Skin epidermis (tissue), 12 donors: ENCODE measurements at regions not wholly inside any gene's neighbourhood (a gene's known extent, or its start where the extent isn't known, plus 50 kb on each side); places are given as distances from the start of the nearest gene placed in this dataset.

ENCODE experiments used
- H3K27ac ChIP-seq, 21 experiments: fragments of 200-600 bp; sonication (generic) in 11 of 21; one replicate each; pipeline ENCODE4 v1.5.0; 2020; ENCODE audit warnings: mild to moderate bottlenecking in 3 of 21, inconsistent platforms in 2 of 21, moderate library complexity in 2 of 21
- H3K4me3 ChIP-seq, 7 experiments: fragments of 200-600 bp; sonication (generic) in 2 of 7; one replicate each; pipeline ENCODE4 v1.5.0; 2020; ENCODE audit warnings: inconsistent platforms in 2 of 7, mild to moderate bottlenecking in 2 of 7, moderate library complexity in 1 of 7

GRCh38 chr20:56934888-56935287 is 305.8 kb downstream of the TFAP2C start:
- no peak overlapping the region for H3K27ac ChIP-seq

DNA sequence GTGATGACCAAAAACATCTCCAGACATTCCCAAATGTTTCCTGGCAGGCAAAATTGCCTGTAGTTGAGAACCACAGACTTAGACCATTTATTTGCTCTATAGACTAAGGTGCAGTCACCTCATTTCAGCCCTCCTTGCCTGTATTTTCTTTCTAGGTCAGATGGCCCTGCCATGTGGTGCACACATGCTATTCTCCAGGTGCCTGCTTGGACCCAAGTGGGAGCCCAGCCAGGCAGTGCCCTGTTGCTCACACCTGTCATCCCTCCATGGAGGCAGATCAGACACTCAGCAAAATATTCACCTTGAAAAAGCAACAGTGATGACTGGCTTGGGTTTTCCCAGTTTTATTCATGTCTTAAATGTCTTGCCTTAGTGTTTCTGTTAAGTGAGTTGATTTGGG is 311.4 kb downstream of the TFAP2C start:
- Histone ChIP-seq H3K4me3 (no peak overlapping the region), H3K27ac (no peak overlapping the region)

More at GRCh38 chr20:56934888-56935287, 305.8 kb downstream of the TFAP2C start:
- no peak overlapping the region for H3K4me3 ChIP-seq

GRCh38 chr20:56941101-56941686 is 312.1 kb downstream of the TFAP2C start:
- Histone ChIP-seq H3K27ac (no peak overlapping the region), H3K4me3 (no peak overlapping the region)

- Histone ChIP-seq H3K4me3 (no peak overlapping the region), H3K27ac (peak overlapping the region in 1 of 21 experiments; percentile 29)
These were observed 315.1 kb downstream of the TFAP2C start for GRCh38 chr20:56943946-56944945.

DNA sequence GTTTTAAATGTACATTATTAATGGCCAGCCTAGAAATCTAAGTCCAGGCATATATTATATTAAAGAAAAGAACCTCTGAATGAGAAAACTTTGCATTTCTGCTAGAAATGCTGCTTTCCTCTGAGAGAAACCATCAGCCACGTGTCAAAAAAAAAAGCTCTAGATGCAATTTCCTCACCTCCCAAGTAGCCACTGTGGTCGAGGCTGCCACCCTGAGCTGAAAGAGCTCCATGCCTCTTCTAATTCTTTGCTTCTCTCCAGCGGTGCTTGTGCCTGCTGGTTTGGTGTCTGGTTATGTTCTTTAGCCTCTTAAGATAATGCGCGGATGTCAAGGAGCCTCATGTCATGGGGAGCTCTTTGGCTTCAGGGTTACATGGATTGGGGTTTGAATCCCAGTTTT is 316.0 kb downstream of the TFAP2C start:
- Histone ChIP-seq H3K27ac (peak overlapping the region in 1 of 21 experiments; percentile 29), H3K4me3 (no peak overlapping the region)

DNA sequence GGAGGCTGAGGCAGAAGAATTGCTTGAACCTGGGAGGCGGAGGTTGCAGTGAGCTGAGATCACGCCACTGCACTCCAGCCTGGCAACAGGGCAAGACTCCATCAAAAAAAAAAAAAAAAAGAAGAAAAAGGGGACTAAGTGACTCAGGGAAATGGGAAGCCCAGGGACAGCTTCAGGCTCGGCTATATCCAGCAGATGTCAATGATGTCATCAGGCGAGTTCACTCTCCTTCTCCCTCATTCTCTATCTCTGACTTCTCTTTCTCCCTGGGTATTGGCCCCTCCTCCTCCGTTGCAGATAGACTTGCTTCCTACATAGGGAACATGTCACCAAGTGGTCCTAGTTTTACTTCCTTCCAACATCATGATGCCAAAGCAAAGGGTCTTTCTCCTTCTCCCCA is 316.8 kb downstream of the TFAP2C start:
- Histone ChIP-seq H3K27ac (no peak overlapping the region), H3K4me3 (no peak overlapping the region)

- Histone ChIP-seq H3K4me3 (no peak overlapping the region), H3K27ac (no peak overlapping the region)
These were observed 317.1 kb downstream of the BMP7 start for GRCh38 chr20:56949318-56949717.

- peak overlapping the region in 2 of 21 experiments; percentile 16 to 18 for H3K27ac ChIP-seq
- no peak overlapping the region for H3K4me3 ChIP-seq
These were observed 314.0 kb downstream of the BMP7 start for GRCh38 chr20:56952258-56953047.

- no peak overlapping the region for H3K4me3 ChIP-seq
- no peak overlapping the region for H3K27ac ChIP-seq
These were observed 313.3 kb downstream of the BMP7 start for GRCh38 chr20:56953048-56953586.

GRCh38 chr20:56954797-56955196 is 311.6 kb downstream of the BMP7 start:
- no peak overlapping the region for H3K27ac ChIP-seq
- H3K4me3 ChIP-seq: no peak overlapping the region

- Histone ChIP-seq H3K27ac (no peak overlapping the region), H3K4me3 (no peak overlapping the region)
These were observed 310.8 kb downstream of the BMP7 start for GRCh38 chr20:56955680-56956079.

DNA sequence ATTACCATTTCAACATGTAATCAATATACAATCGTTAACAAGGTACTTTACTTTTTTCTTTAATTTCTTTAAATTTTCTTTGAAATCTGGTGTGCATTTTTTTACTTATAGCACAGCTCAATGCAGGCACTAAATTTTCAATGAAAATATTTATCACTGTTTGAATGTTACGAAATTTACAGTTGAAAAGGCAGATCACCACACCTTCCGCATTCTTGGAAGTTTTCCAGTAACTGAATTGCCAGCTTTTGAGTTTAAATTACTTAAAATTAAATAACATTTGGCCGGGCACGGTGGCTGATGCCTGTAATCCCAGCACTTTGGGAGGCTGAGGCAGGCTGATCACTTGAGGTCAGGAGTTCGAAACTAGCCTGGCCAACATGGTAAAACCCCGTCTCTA is 309.9 kb downstream of the BMP7 start:
- no peak overlapping the region for H3K4me3 ChIP-seq
- no peak overlapping the region for H3K27ac ChIP-seq

- H3K4me3 ChIP-seq: no peak overlapping the region
These were observed 308.5 kb downstream of the BMP7 start for GRCh38 chr20:56957737-56958553.

GRCh38 chr20:56964901-56965300 is 301.5 kb downstream of the BMP7 start:
- H3K27ac ChIP-seq: no peak overlapping the region
- H3K4me3 ChIP-seq: no peak overlapping the region

More at GRCh38 chr20:56957737-56958553, 308.5 kb downstream of the BMP7 start:
- no peak overlapping the region for H3K27ac ChIP-seq

DNA sequence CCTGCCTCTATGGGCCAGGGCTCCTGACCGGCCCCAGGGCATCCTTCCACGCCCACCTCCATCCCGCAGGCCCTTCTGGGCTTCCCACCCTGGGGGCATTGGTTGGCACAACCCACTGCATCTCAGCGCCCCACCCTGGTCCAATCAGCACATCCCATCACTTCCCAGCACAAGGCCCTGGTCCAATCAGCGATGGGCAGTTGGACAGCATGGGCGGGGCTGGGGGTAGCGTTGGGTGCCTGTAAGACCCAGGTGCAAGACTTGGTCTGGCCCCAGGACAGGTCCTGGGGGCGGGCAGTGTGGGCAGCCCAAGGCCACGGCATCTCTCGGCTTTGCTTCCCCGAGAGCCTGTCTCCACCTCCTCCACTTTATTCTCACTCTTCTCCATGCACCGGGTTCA is 298.5 kb downstream of the BMP7 start:
- H3K27ac ChIP-seq: peak overlapping the region in 1 of 21 experiments; percentile 21
- H3K4me3 ChIP-seq: no peak overlapping the region

- peak overlapping the region in 1 of 21 experiments; percentile 21 for H3K27ac ChIP-seq
- H3K4me3 ChIP-seq: no peak overlapping the region
These were observed 297.9 kb downstream of the BMP7 start for GRCh38 chr20:56968376-56969048.

- H3K27ac ChIP-seq: peak overlapping the region in 15 of 21 experiments; percentile 11 to 79 (median 45)
- H3K4me3 ChIP-seq: no peak overlapping the region
These were observed 291.8 kb downstream of the BMP7 start for GRCh38 chr20:56974499-56975250.

DNA sequence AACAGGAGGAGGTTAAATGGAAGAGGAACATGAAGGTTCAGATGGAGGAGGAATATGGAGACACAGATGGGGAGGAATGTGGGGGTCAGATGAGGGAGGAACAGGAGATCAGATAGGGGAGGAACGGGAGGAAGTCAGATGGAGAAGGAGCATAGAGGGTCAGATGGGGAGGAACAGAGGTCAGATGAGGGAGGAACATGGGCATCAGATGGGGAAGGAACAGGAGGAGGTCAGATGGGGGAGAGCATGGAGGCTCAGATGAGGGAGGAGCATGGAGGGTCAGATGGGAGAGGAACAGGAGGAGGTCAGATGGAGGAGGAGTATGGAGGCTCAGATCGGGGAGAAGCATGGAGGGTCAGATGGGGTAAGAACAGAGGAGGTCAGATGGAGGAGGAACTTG is 290.6 kb downstream of the BMP7 start:
- H3K27ac ChIP-seq: peak overlapping the region in 8 of 21 experiments; percentile 11 to 79 (median 34)

More for the DNA sequence above, 290.6 kb downstream of the BMP7 start:
- H3K4me3 ChIP-seq: no peak overlapping the region
